ENCODE measurements at regions not wholly inside any gene's neighbourhood (a gene's known extent, or its start where the extent isn't known, plus 50 kb on each side); places are given as distances from the start of the nearest gene placed in this dataset.
A peak's percentile ranks its signal among the peaks of the same experiment; 100 is the strongest.

GRCh38 chr16:66001432-66001831 is 365.1 kb upstream of the CDH5 start:
- DNase-seq (ENCODE audit: extremely low read depth, low read depth) = no peak

- DNase-seq (ENCODE audit: extremely low read depth, low read depth) = no peak
Observed at GRCh38 chr16:65998443-65998842, 368.0 kb upstream of the CDH5 start.

- DNase-seq (ENCODE audit: extremely low read depth, low read depth) = no peak
Observed at GRCh38 chr16:65994291-65994690, 372.2 kb upstream of the CDH5 start.

GRCh38 chr16:65991149-65991701 is 375.3 kb upstream of the CDH5 start:
- DNase-seq (ENCODE audit: extremely low read depth, low read depth) = no peak

- DNase-seq (ENCODE audit: extremely low read depth, low read depth) = no peak
Observed at GRCh38 chr16:65989861-65990604, 376.5 kb upstream of the CDH5 start.

- DNase-seq (ENCODE audit: extremely low read depth, low read depth) = no peak
Observed at GRCh38 chr16:65988024-65988595, 378.4 kb upstream of the CDH5 start.

- no peak for DNase-seq (ENCODE audit: extremely low read depth, low read depth)
Observed at GRCh38 chr16:65984296-65984695, 382.2 kb upstream of the CDH5 start.

GRCh38 chr16:65981057-65981456 is 385.4 kb upstream of the CDH5 start:
- DNase-seq (ENCODE audit: extremely low read depth, low read depth) = no peak

- DNase-seq (ENCODE audit: extremely low read depth, low read depth) = peak; percentile 55
Observed at GRCh38 chr16:65975049-65975708, 391.3 kb upstream of the CDH5 start.

GRCh38 chr16:65967376-65967775 is 399.1 kb upstream of the CDH5 start:
- no peak for DNase-seq (ENCODE audit: extremely low read depth, low read depth)

- no peak for DNase-seq (ENCODE audit: extremely low read depth, low read depth)
Observed at GRCh38 chr16:65965628-65966027, 400.9 kb upstream of the CDH5 start.

- DNase-seq (ENCODE audit: extremely low read depth, low read depth) = no peak
Observed at GRCh38 chr16:65964752-65965151, 401.7 kb upstream of the CDH5 start.

- DNase-seq (ENCODE audit: extremely low read depth, low read depth) = no peak
Observed at GRCh38 chr16:65961476-65962143, 404.9 kb upstream of the CDH5 start.

- no peak for DNase-seq (ENCODE audit: extremely low read depth, low read depth)
Observed at GRCh38 chr16:65959983-65960382, 406.5 kb upstream of the CDH5 start.

GRCh38 chr16:65958086-65958485 is 408.4 kb upstream of the CDH5 start:
- no peak for DNase-seq (ENCODE audit: extremely low read depth, low read depth)

GRCh38 chr16:65956100-65956499 is 410.4 kb upstream of the CDH5 start:
- DNase-seq (ENCODE audit: extremely low read depth, low read depth) = no peak

- no peak for DNase-seq (ENCODE audit: extremely low read depth, low read depth)
Observed at GRCh38 chr16:65954446-65954845, 412.0 kb upstream of the CDH5 start.

- no peak for DNase-seq (ENCODE audit: extremely low read depth, low read depth)
Observed at GRCh38 chr16:65950211-65950610, 416.3 kb upstream of the CDH5 start.

- DNase-seq (ENCODE audit: extremely low read depth, low read depth) = no peak
Observed at GRCh38 chr16:65948361-65948760, 418.1 kb upstream of the CDH5 start.

- DNase-seq (ENCODE audit: extremely low read depth, low read depth) = no peak
Observed at GRCh38 chr16:65947951-65948350, 418.5 kb upstream of the CDH5 start.

GRCh38 chr16:65945493-65945892 is 421.0 kb upstream of the CDH5 start:
- no peak for DNase-seq (ENCODE audit: extremely low read depth, low read depth)

Data from NCI-H460 (cell line).